ENCODE measurements at regions not wholly inside any gene's neighbourhood (a gene's known extent, or its start where the extent isn't known, plus 50 kb on each side); places are given as distances from the start of the nearest gene placed in this dataset.

DNA sequence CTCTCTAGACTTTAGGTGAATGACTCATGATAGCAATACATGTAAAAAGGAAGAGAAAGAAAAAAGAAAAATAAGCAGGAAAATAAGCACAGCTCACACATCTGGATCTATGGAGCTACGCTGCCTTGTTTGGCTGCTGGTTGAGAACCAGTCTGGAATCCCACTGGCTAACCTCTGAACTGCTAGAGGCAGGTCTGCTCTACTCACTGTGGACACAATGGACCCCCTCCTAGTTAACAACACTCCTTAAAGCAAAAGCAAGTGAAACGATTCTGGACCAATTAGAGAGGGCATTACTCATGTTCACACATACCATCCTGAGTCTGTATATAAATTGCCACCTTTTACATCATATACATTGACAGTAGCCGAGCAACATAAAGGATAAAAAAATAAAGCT is 383.2 kb upstream of the FLRT2 start:
- no peak for TF ChIP-seq GATA1 (IDR thresholded peaks at IDR 0.05; ENCODE audit: low read depth, low read length)
- TF ChIP-seq POLR2A (IDR thresholded peaks at IDR 0.05; ENCODE audit: low read length), result no peak

All from erythroblast (primary cell).